Transverse colon (tissue), 4 donors: ENCODE measurements at regions not wholly inside any gene's neighbourhood (a gene's known extent, or its start where the extent isn't known, plus 50 kb on each side); places are given as distances from the start of the nearest gene placed in this dataset.

ENCODE experiments used
- DNase-seq: peaks from one replicate; pipeline ENCODE4 v3.0.0-alpha.2; 2019
- H3K27ac ChIP-seq, 4 donors: fragments of 200-600 bp; sonication (generic); 2 replicates each; pipeline ENCODE4 v1.5.1; 2016 to 2018; ENCODE audit warnings: inconsistent platforms in 4 of 4
- H3K27me3 ChIP-seq: fragments of 200-600 bp; sonication (generic); 2 replicates; pipeline ENCODE4 v1.5.1; 2017; ENCODE audit warnings: inconsistent platforms
- H3K36me3 ChIP-seq, 4 donors: fragments of 200-600 bp; sonication (generic); 2 replicates each; pipeline ENCODE4 v1.5.1; 2017 to 2019; ENCODE audit warnings: inconsistent platforms in 4 of 4
- H3K4me1 ChIP-seq, 4 donors: fragments of 200-600 bp; sonication (generic); 2 replicates each; pipeline ENCODE4 v1.5.1; 2017 to 2020; ENCODE audit warnings: inconsistent platforms in 4 of 4
- H3K4me3 ChIP-seq, 4 donors: fragments of 200-600 bp; sonication (generic); 1 replicate in 1 of 4; 2 replicates in 3 of 4; pipeline versions ENCODE4 v1.5.1 to v1.6.1; 2017 to 2019; ENCODE audit warnings: inconsistent platforms in 4 of 4
- H3K9me3 ChIP-seq, 2 donors: fragments of 200-600 bp; sonication (generic); 2 replicates each; pipeline ENCODE4 v1.5.1; 2017 to 2019; ENCODE audit warnings: inconsistent platforms in 2 of 2
- EP300 ChIP-seq: sonication (generic); formaldehyde crosslinking; IDR thresholded peaks from one replicate; pipeline ENCODE4 v1.6.1; 2017; ENCODE audit warnings: antibody characterized with exemption, low read depth
- POLR2A ChIP-seq: fragments of 450-650 bp; IDR thresholded peaks from one replicate; pipeline ENCODE4 v1.6.1; 2016; ENCODE audit warnings: antibody characterized with exemption, mild to moderate bottlenecking, moderate library complexity
- POLR2AphosphoS5 ChIP-seq, 3 donors: sonication (generic); formaldehyde crosslinking; IDR thresholded peaks; one replicate each; pipeline ENCODE4 v1.6.1; 2016; ENCODE audit warnings: antibody characterized with exemption in 3 of 3
- WGBS, 2 donors: methylation state at CpG; one replicate each; pipeline ENCODE4 v1.1.5; 2018; ENCODE audit warnings: low coverage in 1 of 2; 5-methylcytosine and 5-hydroxymethylcytosine counted together
- in situ Hi-C, 4 donors: fragments of 200-750 bp; cut with MboI; loops; one replicate each; pipeline versions ENCODE4 v1.15.0 to v1.15.1; 2017; ENCODE audit warnings: low sequenced_read_pairs in 3 of 4, low pct_ligation_motif_present in 1 of 4, low pct_unique_long_range_greater_than_20kb in 1 of 4
- intact Hi-C: fragments of 100-400 bp; cut with DNase I; formaldehyde crosslinking; loops from one replicate; pipeline ENCODE4 v1.15.1; 2023; ENCODE audit warnings: low total_unique reads
- TF ChIP-seq, protein P1 (sequence below), 5 experiments: fragments of 200-600 bp in 3 of 5; fragments of 450-650 bp in 2 of 5; sonication (generic) in 3 of 5; IDR thresholded peaks; 1 replicate in 2 of 5; 2 replicates in 3 of 5; pipeline ENCODE4 v1.5.1; 2016 to 2017; ENCODE audit warnings: antibody characterized with exemption in 5 of 5, inconsistent platforms in 3 of 5, mild to moderate bottlenecking in 2 of 5, moderate library complexity in 1 of 5

DNA sequence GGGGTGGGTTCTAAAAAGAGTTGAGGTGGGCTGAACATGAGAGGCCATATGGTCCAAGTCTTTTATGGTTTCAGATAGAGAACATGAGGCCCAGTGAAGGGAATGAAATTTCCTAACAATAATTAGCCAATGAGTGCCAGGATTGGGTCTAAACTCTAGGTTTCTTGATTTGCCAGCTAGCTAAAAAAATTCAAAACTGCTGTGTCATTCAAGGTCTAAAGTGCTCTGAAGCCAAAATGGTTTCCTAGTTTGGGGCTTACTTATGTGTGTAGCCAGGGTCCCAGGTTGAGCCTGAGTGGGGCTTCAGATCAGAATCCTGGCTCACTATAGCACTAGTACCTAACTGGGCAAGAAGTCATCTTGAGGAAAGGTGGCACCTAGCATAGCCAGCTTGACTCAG lies 55.3 kb upstream of the SYN2 start:
- intact Hi-C loops: no loop called here
- in situ Hi-C loops: no loop called here

DNA sequence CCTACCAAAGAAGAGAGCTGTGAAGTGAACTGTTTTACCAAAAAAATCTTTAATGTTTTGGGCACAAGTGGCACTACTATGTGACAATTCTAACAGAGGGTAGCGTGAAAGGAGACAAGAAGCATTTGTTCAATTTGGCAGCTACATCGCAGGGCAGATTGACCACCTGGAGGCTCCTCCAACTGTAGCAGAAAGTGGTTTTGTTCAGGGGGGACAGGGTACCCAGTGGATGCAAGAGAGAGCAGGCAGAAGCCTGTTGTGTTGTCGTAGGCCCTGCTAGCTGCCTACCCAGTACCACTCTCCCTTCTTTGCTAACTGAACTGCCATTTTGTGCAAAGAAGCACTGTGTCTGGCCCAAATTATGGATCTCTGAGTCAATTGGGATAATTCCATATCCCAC lies 54.8 kb upstream of the SYN2 start:
- DNase-seq: no peak
- in situ Hi-C loops: no loop called here
- Histone ChIP-seq H3K36me3 (no peaks in the 10 kb centered on the region), H3K27me3 (no peaks in the 10 kb centered on the region), H3K27ac (no peak overlapping the region), H3K4me1 (peaks cover 0 to 15% (median 0%) of the 10 kb centered on the region in 4 donors), H3K4me3 (no peak overlapping the region), H3K9me3 (no peaks in the 10 kb centered on the region)
- WGBS, 2 donors: 92% methylated on average over 3 of the region's 3 CpGs; no CpG with 5 or more reads in 1 of the 2 donors
- intact Hi-C loops: no loop called here
- TF ChIP-seq, protein P1, sequence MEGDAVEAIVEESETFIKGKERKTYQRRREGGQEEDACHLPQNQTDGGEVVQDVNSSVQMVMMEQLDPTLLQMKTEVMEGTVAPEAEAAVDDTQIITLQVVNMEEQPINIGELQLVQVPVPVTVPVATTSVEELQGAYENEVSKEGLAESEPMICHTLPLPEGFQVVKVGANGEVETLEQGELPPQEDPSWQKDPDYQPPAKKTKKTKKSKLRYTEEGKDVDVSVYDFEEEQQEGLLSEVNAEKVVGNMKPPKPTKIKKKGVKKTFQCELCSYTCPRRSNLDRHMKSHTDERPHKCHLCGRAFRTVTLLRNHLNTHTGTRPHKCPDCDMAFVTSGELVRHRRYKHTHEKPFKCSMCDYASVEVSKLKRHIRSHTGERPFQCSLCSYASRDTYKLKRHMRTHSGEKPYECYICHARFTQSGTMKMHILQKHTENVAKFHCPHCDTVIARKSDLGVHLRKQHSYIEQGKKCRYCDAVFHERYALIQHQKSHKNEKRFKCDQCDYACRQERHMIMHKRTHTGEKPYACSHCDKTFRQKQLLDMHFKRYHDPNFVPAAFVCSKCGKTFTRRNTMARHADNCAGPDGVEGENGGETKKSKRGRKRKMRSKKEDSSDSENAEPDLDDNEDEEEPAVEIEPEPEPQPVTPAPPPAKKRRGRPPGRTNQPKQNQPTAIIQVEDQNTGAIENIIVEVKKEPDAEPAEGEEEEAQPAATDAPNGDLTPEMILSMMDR (IDR thresholded peaks at IDR 0.05): no peak
- TF ChIP-seq POLR2A: no peak
- no peak for TF ChIP-seq EP300
- no peak for TF ChIP-seq POLR2AphosphoS5 (IDR thresholded peaks at IDR 0.05)

More for the DNA sequence above, 55.3 kb upstream of the SYN2 start:
- Histone ChIP-seq H3K27ac (no peak overlapping the region), H3K36me3 (no peaks in the 10 kb centered on the region), H3K27me3 (no peaks in the 10 kb centered on the region), H3K9me3 (no peaks in the 10 kb centered on the region), H3K4me3 (no peak overlapping the region), H3K4me1 (peaks cover 0 to 11% (median 0%) of the 10 kb centered on the region in 4 donors)
- no peak for DNase-seq
- no peak for TF ChIP-seq POLR2AphosphoS5 (IDR thresholded peaks at IDR 0.05)
- TF ChIP-seq, protein P1 (IDR thresholded peaks at IDR 0.05): no peak
- TF ChIP-seq EP300: no peak
- TF ChIP-seq POLR2A: no peak

DNA sequence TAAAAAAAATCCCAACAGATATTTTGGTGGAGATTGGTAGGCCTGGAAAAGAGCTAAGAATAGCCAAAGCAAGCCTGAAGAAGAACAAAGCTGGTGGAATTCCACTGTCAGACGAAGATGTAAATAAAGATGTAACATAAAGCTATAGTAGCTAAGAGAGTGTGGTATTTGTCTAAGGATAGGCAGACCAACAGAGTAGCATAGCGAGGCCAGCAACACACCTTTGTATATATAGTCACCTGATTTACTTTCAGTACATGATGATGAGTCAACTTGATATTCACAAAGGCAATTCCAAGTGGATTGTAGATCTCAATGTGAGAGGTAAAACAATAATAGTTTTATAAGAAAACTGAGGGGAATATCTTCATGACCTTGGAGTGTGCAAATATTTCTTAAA lies 53.6 kb upstream of the SYN2 start:
- DNase-seq: no peak
- intact Hi-C loops (no loop called here), in situ Hi-C loops (no loop called here)
- Histone ChIP-seq H3K27me3 (no peaks in the 10 kb centered on the region), H3K4me1 (peaks cover 0 to 19% (median 0%) of the 10 kb centered on the region in 4 donors), H3K27ac (peak overlapping the region in 2 of 4 donors; percentile 6 to 21), H3K36me3 (no peaks in the 10 kb centered on the region), H3K9me3 (no peaks in the 10 kb centered on the region), H3K4me3 (no peak overlapping the region)
- WGBS, 2 donors: 20 to 42% methylated on average over 2 of the region's 2 CpGs
- TF ChIP-seq, protein P1 (IDR thresholded peaks at IDR 0.05): no peak
- TF ChIP-seq EP300: no peak
- TF ChIP-seq POLR2A: no peak
- no peak for TF ChIP-seq POLR2AphosphoS5 (IDR thresholded peaks at IDR 0.05)

DNA sequence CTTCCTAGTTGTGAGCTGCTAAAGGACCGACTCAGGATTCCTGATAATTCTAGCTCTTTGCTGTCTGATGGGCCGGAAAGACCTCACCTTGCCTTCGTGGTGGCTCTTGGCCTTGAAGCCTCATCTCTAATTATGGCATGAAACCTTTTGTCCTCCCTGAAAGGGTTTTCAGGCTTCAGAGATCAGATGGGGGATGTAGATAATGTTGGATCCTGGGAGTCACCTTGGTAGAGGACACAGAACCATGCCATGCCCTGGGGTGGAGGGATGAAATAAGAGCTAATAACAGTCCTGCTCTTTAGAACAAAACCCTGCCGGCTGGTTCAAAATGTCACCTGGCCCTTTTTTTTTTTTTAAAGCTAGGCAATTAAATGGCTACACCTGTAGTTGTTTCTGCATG lies 50.8 kb upstream of the SYN2 start:
- Histone ChIP-seq H3K27ac (no peak overlapping the region), H3K27me3 (no peaks in the 10 kb centered on the region), H3K9me3 (no peaks in the 10 kb centered on the region), H3K36me3 (no peaks in the 10 kb centered on the region), H3K4me1 (peaks cover 0 to 19% (median 0%) of the 10 kb centered on the region in 4 donors), H3K4me3 (no peak overlapping the region)
- intact Hi-C loops (no loop called here), in situ Hi-C loops (no loop called here)
- WGBS, 2 donors: 64% methylated on average over 4 of the region's 4 CpGs; no CpG with 5 or more reads in 1 of the 2 donors
- DNase-seq: no peak
- TF ChIP-seq, protein P1 (IDR thresholded peaks at IDR 0.05): no peak
- TF ChIP-seq POLR2A (no peak), EP300 (no peak), POLR2AphosphoS5 (IDR thresholded peaks at IDR 0.05) (no peak)
